ENCODE measurements at regions not wholly inside any gene's neighbourhood (a gene's known extent, or its start where the extent isn't known, plus 50 kb on each side); places are given as distances from the start of the nearest gene placed in this dataset.
"Not testable (repeated sequence)": the region's sequence is repeated elsewhere in the genome, so short reads cannot be mapped to it uniquely, and the experiment has no call there.

- no peak for DNase-seq (ENCODE audit: low spot score)
Measured at GRCh38 chr2:36058076-36058475, 297.5 kb upstream of the CRIM1 start.

- no peak for DNase-seq (ENCODE audit: low spot score)
Measured at GRCh38 chr2:36052819-36053218, 302.8 kb upstream of the CRIM1 start.

- no peak for DNase-seq (ENCODE audit: low spot score)
Measured at GRCh38 chr2:36044411-36044810, 311.2 kb upstream of the CRIM1 start.

- DNase-seq (ENCODE audit: low spot score): no peak
Measured at GRCh38 chr2:36035137-36035536, 320.4 kb upstream of the CRIM1 start.

GRCh38 chr2:36032046-36032445 is 323.5 kb upstream of the CRIM1 start:
- DNase-seq (ENCODE audit: low spot score): no peak

GRCh38 chr2:36031471-36031870 is 324.1 kb upstream of the CRIM1 start:
- no peak for DNase-seq (ENCODE audit: low spot score)

DNA sequence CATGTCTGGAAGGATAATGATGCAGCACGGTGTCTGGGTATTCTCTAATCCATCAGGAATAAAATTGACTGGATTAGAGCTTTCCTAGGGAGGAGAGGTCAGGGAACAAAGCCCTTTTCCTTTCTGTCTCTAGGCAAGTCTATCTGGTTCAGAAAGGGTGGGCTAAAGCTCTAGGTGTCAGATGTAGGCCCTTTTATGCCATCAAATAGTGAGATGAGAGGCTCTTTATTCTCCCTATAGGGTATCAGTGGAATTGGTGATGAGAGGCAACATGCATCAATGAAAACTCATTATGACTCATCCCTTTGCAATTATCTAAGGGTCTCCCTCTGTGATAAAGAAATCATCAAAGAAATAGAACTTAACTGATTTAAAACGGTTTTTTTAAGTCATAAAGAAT is 328.0 kb upstream of the CRIM1 start:
- no peak for DNase-seq (ENCODE audit: low spot score)

DNA sequence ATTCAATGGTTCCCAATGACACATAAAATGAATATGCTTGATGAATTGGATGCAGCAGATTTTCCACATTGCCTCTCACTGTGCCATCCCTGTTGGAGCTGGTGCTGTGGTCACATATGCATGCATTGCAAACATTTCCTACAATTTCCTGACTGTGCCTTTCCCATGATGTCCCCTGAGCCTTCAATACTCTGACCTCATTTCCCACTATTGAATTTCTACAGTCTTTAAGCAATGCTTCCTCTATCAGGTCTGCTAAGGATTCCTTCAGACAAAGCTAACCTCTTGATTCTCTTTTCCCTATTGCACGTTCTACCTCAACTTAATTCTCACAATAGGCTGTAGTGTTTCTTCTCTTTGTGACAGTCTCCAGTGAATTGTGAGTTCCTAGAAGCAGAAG is 342.5 kb upstream of the CRIM1 start:
- no peak for DNase-seq (ENCODE audit: low spot score)

DNA sequence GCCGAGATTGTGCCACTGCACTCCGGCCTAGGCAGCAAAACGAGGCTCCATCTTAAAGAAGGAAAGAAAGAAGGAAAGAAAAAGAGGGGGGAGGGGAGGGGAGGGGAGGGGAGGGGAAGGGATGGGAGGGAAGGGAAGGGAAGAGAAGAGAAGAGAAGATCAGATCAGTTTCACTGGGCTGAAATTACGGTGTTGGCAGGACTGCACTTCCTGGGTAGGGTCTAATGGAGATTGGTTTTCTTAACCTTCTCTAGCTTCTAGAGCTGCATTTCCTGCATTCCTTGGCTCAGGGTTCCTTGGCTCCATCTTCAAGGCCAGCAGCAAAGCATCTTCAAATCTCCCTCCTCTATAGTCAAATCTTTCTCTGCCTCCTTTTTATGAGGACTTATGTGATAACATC is 349.1 kb upstream of the CRIM1 start:
- no peak for DNase-seq (ENCODE audit: low spot score)

DNA sequence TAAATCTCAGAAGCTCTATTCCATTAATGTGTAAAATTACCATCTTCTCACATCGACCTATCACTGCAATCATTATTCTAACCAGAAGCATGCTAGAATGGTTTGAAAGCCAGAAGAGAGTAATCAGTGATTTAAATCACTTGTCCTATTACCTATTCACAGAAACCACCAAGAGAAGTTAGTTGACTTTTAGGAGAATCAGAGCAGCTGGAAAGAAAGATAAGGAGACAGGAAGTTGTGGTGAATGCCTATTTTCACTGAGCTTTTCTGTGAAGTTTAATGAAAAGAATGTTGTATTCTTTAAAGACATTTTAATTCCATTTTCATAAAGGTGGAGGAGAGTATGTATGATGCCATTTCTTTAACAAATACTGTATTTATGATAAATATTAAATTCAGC is 352.6 kb upstream of the CRIM1 start:
- no peak for DNase-seq (ENCODE audit: low spot score)

DNA sequence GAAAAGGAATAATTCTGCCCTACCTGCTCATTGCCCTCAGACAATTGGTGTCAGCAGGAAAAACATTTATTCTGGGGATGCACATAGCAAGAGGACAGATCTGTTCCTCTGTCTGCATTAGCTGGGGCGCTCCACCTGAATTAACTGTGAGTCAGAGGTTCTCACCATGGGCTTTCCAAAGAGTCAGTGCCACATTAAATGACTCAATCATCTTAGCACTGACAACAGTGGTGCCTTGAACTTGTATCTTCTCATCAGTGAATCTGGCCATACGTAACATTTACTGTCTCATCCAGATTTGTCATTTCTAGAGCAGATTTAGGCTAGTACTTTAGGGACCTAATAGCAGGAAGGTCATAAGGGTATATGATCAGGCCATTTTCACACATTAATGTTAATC is 358.1 kb upstream of the CRIM1 start:
- no peak for DNase-seq (ENCODE audit: low spot score)

DNA sequence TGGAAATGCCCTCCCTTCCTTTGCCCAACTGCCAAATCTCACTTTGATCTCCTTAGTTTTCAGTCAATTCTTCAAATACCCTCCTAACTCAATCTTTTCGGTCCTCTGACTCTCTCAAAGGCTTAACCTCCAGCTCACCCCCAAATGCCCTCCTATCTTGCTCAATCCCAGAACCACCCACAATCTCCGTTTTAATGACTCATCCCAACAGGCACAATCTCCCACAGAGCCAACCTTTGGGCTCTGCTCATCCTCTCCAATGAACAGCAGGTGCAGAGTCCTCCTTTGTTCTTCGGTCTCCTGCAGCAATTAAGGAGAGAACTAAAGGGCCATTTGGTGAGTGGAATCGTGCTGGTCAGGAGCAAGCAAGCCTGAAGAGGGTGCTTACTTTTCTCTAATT is 366.1 kb upstream of the CRIM1 start:
- DNase-seq (ENCODE audit: low spot score): no peak

GRCh38 chr2:35989040-35989439 is 366.5 kb upstream of the CRIM1 start:
- DNase-seq (ENCODE audit: low spot score): no peak

- no peak for DNase-seq (ENCODE audit: low spot score)
Measured at GRCh38 chr2:35986871-35987270, 368.7 kb upstream of the CRIM1 start.

DNA sequence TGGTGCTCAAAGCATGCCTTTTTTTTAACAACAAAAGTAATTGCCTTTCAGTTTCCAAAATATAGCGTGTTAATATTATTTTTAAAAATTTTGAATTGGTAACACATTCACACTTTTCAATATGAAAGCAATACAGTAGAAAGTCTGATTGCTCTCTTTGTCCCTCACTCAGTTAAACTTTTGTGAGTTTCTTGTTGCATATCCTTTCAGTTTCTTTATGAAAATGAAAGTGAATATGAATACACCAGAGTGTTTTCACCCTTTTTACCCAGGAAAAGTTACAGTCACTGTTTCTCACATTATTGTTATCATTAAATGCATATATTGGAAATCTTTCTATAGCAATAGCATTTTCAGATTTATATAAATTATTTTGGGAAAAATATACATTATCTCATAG is 377.4 kb upstream of the CRIM1 start:
- no peak for DNase-seq (ENCODE audit: low spot score)

DNA sequence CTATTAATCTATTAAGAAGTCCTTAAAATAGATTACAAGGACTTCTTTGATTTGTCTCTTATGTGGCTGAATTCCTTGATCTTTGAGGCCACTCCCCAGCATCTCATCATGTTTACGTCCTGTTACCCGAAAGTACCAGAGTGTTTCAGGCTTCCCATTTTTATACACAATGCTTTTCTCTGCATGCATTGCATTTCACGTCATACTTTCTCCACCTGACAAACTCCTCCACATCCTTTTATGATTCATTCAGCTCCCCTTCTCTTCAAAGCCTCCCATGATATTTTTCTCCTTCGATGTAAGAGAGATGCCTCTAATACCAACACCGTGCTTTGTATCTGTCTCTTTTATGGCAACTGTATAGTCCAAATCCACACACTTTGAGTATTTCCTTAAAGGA is 379.0 kb upstream of the CRIM1 start:
- DNase-seq (ENCODE audit: low spot score): no peak

DNA sequence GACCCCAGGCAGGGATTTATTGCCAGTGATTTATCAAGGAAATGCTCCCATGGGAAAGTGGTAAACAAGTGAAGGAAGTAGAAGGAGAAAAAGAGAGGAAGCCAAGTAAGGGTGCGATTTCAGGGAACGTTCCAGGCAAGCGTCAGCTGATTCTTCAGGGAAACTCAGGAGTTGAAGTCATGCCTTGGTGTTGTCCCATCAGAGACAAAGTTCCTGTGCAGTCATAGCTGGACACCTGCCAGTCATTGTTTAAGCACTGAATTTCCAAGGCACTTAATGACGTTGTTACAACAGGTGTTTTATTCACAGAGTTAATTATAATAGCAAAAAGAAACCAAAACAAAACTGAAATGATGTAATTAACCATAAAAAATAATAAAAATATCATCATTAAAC is 381.8 kb upstream of the CRIM1 start:
- no peak for DNase-seq (ENCODE audit: low spot score)

GRCh38 chr2:35973132-35973736 is 382.3 kb upstream of the CRIM1 start:
- no peak for DNase-seq (ENCODE audit: low spot score)

GRCh38 chr2:35963824-35964223 is 391.8 kb upstream of the CRIM1 start:
- no peak for DNase-seq (ENCODE audit: low spot score)

- no peak for DNase-seq (ENCODE audit: low spot score)
Measured at GRCh38 chr2:35963357-35963756, 392.2 kb upstream of the CRIM1 start.

DNA sequence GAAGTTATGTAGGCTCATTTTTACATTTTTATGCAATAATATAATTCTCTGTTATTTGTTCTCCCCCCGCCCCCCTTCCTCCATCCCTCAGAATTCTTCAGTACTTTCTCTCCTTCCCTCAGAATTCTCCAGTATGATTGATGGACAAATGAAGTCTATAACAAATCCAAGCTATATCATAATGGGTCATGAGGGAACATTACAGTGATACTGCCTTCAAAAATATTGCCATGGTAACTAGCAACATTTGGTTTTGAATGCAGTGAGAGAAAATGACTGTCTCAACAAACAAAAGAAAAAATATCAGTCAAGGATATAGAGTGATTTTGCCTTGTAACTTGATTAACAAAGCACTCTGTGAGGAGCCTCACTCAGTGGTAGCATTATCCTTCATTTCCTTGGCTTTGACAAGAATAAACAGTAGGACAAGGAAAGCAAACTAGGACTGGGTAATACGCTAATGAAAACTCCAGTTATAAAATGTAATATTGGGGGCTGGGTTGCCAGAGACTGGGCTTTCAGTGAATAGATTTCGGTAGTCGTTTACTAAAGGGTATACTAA is 392.9 kb upstream of the CRIM1 start:
- no peak for DNase-seq (ENCODE audit: low spot score)

DNA sequence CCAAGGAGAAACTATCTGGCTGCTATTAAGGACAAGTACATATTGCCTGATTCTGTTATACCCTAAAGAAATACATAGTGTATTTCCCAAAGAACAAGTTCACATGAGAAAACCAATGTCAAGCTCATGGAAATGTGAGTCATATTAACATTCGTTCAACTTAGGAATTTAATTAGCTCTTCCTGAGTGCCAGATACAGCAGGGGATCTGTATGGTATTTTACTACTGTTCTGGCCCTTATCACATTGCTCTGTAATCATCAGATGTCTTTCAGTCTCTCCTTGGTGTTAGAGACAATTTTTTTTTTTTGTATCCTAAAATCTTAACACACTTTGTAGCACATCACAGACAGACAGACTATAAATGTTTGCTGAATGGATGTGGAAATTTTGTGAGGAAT is 395.0 kb upstream of the CRIM1 start:
- DNase-seq (ENCODE audit: low spot score): no peak

GRCh38 chr2:35957053-35957452 is 398.5 kb upstream of the CRIM1 start:
- DNase-seq (ENCODE audit: low spot score): not testable (repeated sequence)

DNA sequence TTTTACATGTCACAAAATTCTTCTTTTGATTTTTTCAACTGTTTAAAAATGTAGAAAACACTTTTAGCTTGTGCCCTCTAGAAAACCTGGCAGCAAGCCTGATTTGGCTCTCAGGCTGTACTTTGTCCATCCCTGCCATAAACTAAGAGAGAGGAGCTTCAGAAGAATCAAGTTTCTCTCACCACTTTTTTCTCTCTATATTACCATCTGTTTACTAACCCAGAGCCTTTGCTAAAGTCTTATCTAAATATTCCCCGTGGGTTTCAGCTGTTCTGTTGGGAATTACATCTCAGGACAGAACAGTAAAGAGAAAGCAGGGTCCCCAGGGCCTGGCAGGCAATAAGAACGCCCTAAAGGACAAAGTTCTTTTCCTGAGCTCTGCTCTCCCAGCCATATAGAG is 409.1 kb upstream of the CRIM1 start:
- no peak for DNase-seq (ENCODE audit: low spot score)

DNA sequence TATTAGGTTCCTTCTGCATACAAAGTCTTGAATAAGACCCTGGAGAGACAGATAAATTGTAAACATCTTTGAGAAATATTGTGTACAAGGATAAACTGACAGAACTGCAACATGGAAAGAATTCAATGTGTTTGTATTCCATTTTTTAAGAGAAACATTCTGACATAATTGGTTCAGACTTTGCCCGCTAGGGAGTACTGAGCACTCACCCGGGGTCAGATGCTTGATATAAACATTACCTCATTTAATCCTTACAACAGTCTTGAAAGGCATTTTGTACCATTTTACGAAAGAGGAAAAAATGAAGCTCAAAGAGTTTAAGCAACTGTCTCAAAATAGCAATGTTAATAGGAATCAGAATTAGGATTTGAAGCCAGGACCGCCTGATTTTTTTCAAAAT is 416.7 kb upstream of the CRIM1 start:
- no peak for DNase-seq (ENCODE audit: low spot score)
